DOHH2 (cell line): ENCODE measurements at regions not wholly inside any gene's neighbourhood (a gene's known extent, or its start where the extent isn't known, plus 50 kb on each side); places are given as distances from the start of the nearest gene placed in this dataset.

Experiments used
- H3F3A ChIP-seq: fragments of 200-600 bp; sonication (generic), shearing (Covaris generic); 2 replicates; pipeline ENCODE4 v1.6.0; 2016; ENCODE audit warnings: antibody characterized with exemption, mild to moderate bottlenecking; ENCODE audit not compliant: control insufficient read depth, insufficient read depth
- H3K27ac ChIP-seq: fragments of 200-600 bp; sonication (generic); 2 replicates; pipeline ENCODE4 v1.5.1; 2014; ENCODE audit warnings: low read depth, mild to moderate bottlenecking, low read length, moderate library complexity
- H3K27me3 ChIP-seq: fragments of 200-600 bp; sonication (generic); 2 replicates; pipeline ENCODE4 v1.6.1; 2014; ENCODE audit warnings: mild to moderate bottlenecking, low read length, mixed read lengths; ENCODE audit not compliant: control insufficient read depth
- H3K36me3 ChIP-seq: fragments of 200-600 bp; sonication (generic); 2 replicates; pipeline ENCODE4 v1.6.1; 2014; ENCODE audit warnings: mild to moderate bottlenecking, low read length, moderate library complexity, mixed read lengths; ENCODE audit not compliant: control insufficient read depth
- H3K4me1 ChIP-seq: fragments of 200-600 bp; sonication (generic); 2 replicates; pipeline ENCODE4 v1.6.1; 2014; ENCODE audit warnings: mild to moderate bottlenecking, low read length, mixed read lengths; ENCODE audit not compliant: control insufficient read depth
- H3K4me2 ChIP-seq: fragments of 200-600 bp; sonication (generic); 2 replicates; pipeline ENCODE4 v1.6.0; 2014; ENCODE audit warnings: mild to moderate bottlenecking, low read length, moderate library complexity
- H3K4me3 ChIP-seq: fragments of 200-600 bp; sonication (generic); 2 replicates; pipeline ENCODE4 v1.5.1; 2014; ENCODE audit warnings: mild to moderate bottlenecking, low read length, mixed read lengths
- H3K79me2 ChIP-seq: fragments of 200-600 bp; sonication (generic); 2 replicates; pipeline ENCODE4 v1.6.1; 2014; ENCODE audit warnings: mild to moderate bottlenecking, low read length, mixed read lengths; ENCODE audit not compliant: control insufficient read depth
- H3K9me2 ChIP-seq: fragments of 200-600 bp; sonication (generic); replicated peaks from 2 replicates; pipeline ENCODE4 v1.6.1; 2014; ENCODE audit warnings: mild to moderate bottlenecking, low read length, mixed read lengths; ENCODE audit not compliant: control insufficient read depth
- H3K9me3 ChIP-seq: fragments of 200-600 bp; sonication (generic); 2 replicates; pipeline ENCODE4 v1.6.1; 2014; ENCODE audit warnings: antibody characterized with exemption, low read length, mixed read lengths; ENCODE audit not compliant: control insufficient read depth, insufficient read depth
- H4K20me1 ChIP-seq: fragments of 200-600 bp; sonication (generic); 2 replicates; pipeline ENCODE4 v1.6.0; 2014; ENCODE audit warnings: low read depth, mild to moderate bottlenecking, antibody characterized with exemption, low read length, moderate library complexity; ENCODE audit not compliant: control insufficient read depth, insufficient read depth
- EZH2phosphoT487 ChIP-seq: fragments of 200-600 bp; sonication (generic); IDR thresholded peaks from 2 replicates; pipeline ENCODE4 v1.6.1; 2017; ENCODE audit warnings: borderline replicate concordance, mild to moderate bottlenecking, antibody characterized with exemption, low read length, moderate library complexity, mixed read lengths
- TF ChIP-seq, protein P1 (sequence below): fragments of 200-600 bp; sonication (generic); IDR thresholded peaks from one replicate; pipeline ENCODE4 v1.5.1; 2014; ENCODE audit warnings: antibody characterized with exemption, mild to moderate bottlenecking, low read depth, low read length; ENCODE audit not compliant: poor library complexity, severe bottlenecking

DNA sequence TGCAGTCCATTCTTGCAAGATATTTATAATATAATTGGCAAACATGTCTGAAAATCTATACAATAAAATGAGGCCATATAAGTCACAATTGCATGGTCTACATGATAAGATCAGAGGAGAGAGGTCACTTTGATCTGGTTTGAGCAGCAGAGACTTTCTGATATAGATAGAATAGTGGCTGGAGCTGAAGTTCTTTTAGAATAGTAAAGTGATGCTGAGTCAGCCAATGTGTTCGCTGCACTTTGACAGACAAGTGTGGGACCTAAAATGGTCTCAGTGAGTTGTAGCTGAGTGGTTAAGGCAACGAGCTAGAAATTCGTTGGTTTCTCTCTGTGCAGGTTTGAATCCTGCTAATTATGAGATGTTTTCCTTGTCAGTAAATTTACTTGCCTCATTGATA, 257.0 kb upstream of the C11orf87 start:
- Histone ChIP-seq H3F3A (no peaks in the 10 kb centered on the region), H3K9me3 (no peaks in the 10 kb centered on the region), H3K27me3 (no peaks in the 10 kb centered on the region), H3K27ac (no peak overlapping the region), H4K20me1 (no peaks in the 10 kb centered on the region), H3K4me3 (no peak overlapping the region), H3K4me2 (no peak overlapping the region), H3K4me1 (no peaks in the 10 kb centered on the region), H3K79me2 (no peaks in the 10 kb centered on the region), H3K36me3 (no peaks in the 10 kb centered on the region), H3K9me2 (no peaks in the 10 kb centered on the region)
- no peak for TF ChIP-seq EZH2phosphoT487
- TF ChIP-seq, protein P1, sequence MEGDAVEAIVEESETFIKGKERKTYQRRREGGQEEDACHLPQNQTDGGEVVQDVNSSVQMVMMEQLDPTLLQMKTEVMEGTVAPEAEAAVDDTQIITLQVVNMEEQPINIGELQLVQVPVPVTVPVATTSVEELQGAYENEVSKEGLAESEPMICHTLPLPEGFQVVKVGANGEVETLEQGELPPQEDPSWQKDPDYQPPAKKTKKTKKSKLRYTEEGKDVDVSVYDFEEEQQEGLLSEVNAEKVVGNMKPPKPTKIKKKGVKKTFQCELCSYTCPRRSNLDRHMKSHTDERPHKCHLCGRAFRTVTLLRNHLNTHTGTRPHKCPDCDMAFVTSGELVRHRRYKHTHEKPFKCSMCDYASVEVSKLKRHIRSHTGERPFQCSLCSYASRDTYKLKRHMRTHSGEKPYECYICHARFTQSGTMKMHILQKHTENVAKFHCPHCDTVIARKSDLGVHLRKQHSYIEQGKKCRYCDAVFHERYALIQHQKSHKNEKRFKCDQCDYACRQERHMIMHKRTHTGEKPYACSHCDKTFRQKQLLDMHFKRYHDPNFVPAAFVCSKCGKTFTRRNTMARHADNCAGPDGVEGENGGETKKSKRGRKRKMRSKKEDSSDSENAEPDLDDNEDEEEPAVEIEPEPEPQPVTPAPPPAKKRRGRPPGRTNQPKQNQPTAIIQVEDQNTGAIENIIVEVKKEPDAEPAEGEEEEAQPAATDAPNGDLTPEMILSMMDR: no peak

DNA sequence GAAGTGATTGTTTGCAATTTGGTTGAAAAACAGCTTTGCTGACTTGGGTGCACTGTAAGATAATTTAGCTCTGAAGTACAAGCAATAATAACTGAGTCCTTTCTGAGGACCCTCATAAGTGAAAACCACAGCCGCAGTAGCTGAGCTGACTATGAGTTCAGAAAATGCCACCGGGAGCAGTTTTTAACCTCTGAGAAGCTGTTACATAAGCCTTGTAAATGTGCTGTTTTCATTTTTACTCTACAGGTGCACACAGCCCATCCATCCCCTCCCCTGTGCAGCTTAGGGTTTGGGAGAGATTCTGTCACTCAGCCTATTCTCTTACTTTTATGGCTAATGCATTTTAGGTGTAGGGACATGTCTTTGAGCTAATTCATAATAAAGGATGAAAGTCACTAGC, 255.5 kb upstream of the C11orf87 start:
- Histone ChIP-seq H3K79me2 (no peaks in the 10 kb centered on the region), H3K27me3 (no peaks in the 10 kb centered on the region), H3F3A (no peaks in the 10 kb centered on the region), H3K9me2 (no peaks in the 10 kb centered on the region), H3K4me2 (no peak overlapping the region), H4K20me1 (no peaks in the 10 kb centered on the region), H3K4me1 (no peaks in the 10 kb centered on the region), H3K9me3 (no peaks in the 10 kb centered on the region), H3K36me3 (no peaks in the 10 kb centered on the region), H3K4me3 (no peak overlapping the region), H3K27ac (no peak overlapping the region)
- TF ChIP-seq EZH2phosphoT487: no peak
- TF ChIP-seq, protein P1: no peak

DNA sequence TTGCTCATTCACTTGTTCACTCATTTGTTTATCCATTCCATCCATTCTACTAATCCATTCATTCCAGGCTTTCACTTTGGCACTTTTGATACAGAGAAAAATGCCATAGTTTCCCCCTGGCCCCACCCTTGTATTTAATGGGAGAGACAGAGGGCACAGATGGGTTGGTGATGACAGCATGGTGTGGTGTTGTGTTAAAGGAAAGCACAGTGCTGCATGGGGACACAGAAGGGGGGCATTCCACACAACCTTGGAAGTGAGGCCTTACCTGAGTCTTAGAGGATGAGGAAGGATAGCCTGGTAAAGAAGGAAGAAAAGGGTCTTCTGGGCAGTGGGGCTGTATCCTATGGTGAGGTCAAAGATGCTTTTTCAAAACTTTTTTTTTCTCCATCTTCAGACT, 248.5 kb upstream of the C11orf87 start:
- Histone ChIP-seq H3K9me2 (no peaks in the 10 kb centered on the region), H3K27ac (no peak overlapping the region), H3F3A (no peaks in the 10 kb centered on the region), H3K36me3 (no peaks in the 10 kb centered on the region), H3K4me1 (no peaks in the 10 kb centered on the region), H3K4me3 (no peak overlapping the region), H3K9me3 (no peaks in the 10 kb centered on the region), H3K4me2 (no peak overlapping the region), H4K20me1 (no peaks in the 10 kb centered on the region), H3K27me3 (no peaks in the 10 kb centered on the region), H3K79me2 (no peaks in the 10 kb centered on the region)
- TF ChIP-seq EZH2phosphoT487: no peak
- TF ChIP-seq, protein P1: no peak

DNA sequence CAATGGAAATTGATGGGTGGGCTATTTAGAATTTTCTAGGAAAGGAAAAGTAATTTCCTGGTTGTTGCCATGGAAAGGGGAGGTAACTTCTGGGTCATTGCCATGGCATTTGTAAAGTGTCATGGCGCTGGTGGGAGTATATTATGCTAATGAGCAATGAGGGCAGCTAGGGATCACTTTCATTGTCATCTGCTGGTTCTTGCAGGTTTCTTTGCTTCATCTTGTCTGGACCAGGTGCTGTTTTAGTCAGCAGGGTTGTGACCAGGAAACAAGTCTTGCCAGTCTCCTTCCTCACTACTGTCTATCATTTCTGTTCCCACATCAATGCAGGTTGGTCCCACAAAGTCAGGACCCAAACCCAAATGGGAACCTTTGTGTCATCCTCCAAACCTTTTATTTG, 237.6 kb upstream of the C11orf87 start:
- Histone ChIP-seq H3K79me2 (no peaks in the 10 kb centered on the region), H3K27ac (no peak overlapping the region), H3K9me2 (no peaks in the 10 kb centered on the region), H3K4me2 (no peak overlapping the region), H3F3A (no peaks in the 10 kb centered on the region), H3K4me1 (no peaks in the 10 kb centered on the region), H3K36me3 (no peaks in the 10 kb centered on the region), H3K9me3 (peaks cover 4% of the 10 kb centered on the region; the same call in 1 of the 2 replicates), H4K20me1 (no peaks in the 10 kb centered on the region), H3K4me3 (no peak overlapping the region), H3K27me3 (no peaks in the 10 kb centered on the region)
- TF ChIP-seq EZH2phosphoT487: no peak
